ENCODE measurements at regions not wholly inside any gene's neighbourhood (a gene's known extent, or its start where the extent isn't known, plus 50 kb on each side); places are given as distances from the start of the nearest gene placed in this dataset.

GRCh38 chr15:35626571-35627318 is 80.8 kb upstream of the DPH6 start:
- TF ChIP-seq YY1 (IDR thresholded peaks at IDR 0.05; ENCODE audit: borderline replicate concordance in 1 of 3, control insufficient read depth in 1 of 3, extremely low read depth in 1 of 3, insufficient read depth in 3 of 3, insufficient read length in 1 of 3, insufficient replicate concordance in 2 of 3, low read depth in 1 of 3, low read length in 2 of 3), result no peak
- no peak for TF ChIP-seq ZBTB43 (CRISPR knock-in tag; IDR thresholded peaks at IDR 0.05)
- TF ChIP-seq PTBP1 (IDR thresholded peaks at IDR 0.05; ENCODE audit: low read depth, low read length), result no peak
- TF ChIP-seq MTF1 (CRISPR knock-in tag; IDR thresholded peaks at IDR 0.05; ENCODE audit: borderline replicate concordance), result no peak
- TF ChIP-seq HEY1 (CRISPR knock-in tag; IDR thresholded peaks at IDR 0.05; ENCODE audit: borderline replicate concordance), result no peak
